PC-3 (cell line): ENCODE measurements at regions not wholly inside any gene's neighbourhood (a gene's known extent, or its start where the extent isn't known, plus 50 kb on each side); places are given as distances from the start of the nearest gene placed in this dataset.

Source experiments
- CTCF ChIP-seq: fragments of 300-600 bp; sonication (generic); conservative IDR thresholded peaks from 2 replicates; pipeline ENCODE4 v1.5.1; 2017; ENCODE audit warnings: antibody characterized with exemption, low read depth, mild to moderate bottlenecking, low read length
- EZH2 ChIP-seq: fragments of 300-600 bp; sonication (generic); IDR thresholded peaks from one replicate; pipeline ENCODE4 v1.6.1; 2017; ENCODE audit warnings: antibody characterized with exemption, mild to moderate bottlenecking, low read length; ENCODE audit not compliant: unreplicated experiment
- EZH2phosphoT487 ChIP-seq: fragments of 300-600 bp; sonication (generic); IDR thresholded peaks from 2 replicates; pipeline ENCODE4 v1.6.1; 2018; ENCODE audit warnings: mild to moderate bottlenecking, antibody characterized with exemption, low read length, borderline replicate concordance

- no peak for TF ChIP-seq CTCF
- TF ChIP-seq EZH2: no peak
- no peak for TF ChIP-seq EZH2phosphoT487
These were observed 318.3 kb downstream of the ZNF536 start for GRCh38 chr19:30690525-30690924.
